Thyroid gland (tissue), 4 donors: ENCODE measurements at regions not wholly inside any gene's neighbourhood (a gene's known extent, or its start where the extent isn't known, plus 50 kb on each side); places are given as distances from the start of the nearest gene placed in this dataset.
"Not testable (repeated sequence)": the region's sequence is repeated elsewhere in the genome, so short reads cannot be mapped to it uniquely, and the experiment has no call there.

Source experiments
- DNase-seq, 2 donors: peaks; one replicate each; pipeline ENCODE4 v3.0.0-alpha.2; 2019
- H3K27ac ChIP-seq, 3 donors: fragments of 200-600 bp; sonication (generic); 1 replicate in 2 of 3; 2 replicates in 1 of 3; pipeline ENCODE4 v1.5.1; 2016 to 2019; ENCODE audit warnings: mild to moderate bottlenecking in 1 of 3, moderate library complexity in 1 of 3
- H3K27me3 ChIP-seq: fragments of 200-600 bp; sonication (generic); one replicate; pipeline ENCODE4 v1.5.1; 2019
- H3K36me3 ChIP-seq, 2 donors: fragments of 200-600 bp; sonication (generic); one replicate each; pipeline ENCODE4 v1.5.1; 2016 to 2019
- H3K4me1 ChIP-seq, 2 donors: fragments of 200-600 bp; sonication (generic); one replicate each; pipeline ENCODE4 v1.5.1; 2017 to 2019
- H3K4me3 ChIP-seq, 3 donors: fragments of 200-600 bp; sonication (generic); replicated peaks in 1 of 3; 1 replicate in 2 of 3; 2 replicates in 1 of 3; pipeline ENCODE4 v1.5.1; 2016; ENCODE audit warnings: mild to moderate bottlenecking in 1 of 3
- H3K9me3 ChIP-seq: fragments of 200-600 bp; sonication (generic); one replicate; pipeline ENCODE4 v1.5.1; 2017
- POLR2A ChIP-seq, 2 donors: fragments of 450-650 bp; IDR thresholded peaks; one replicate each; pipeline ENCODE4 v1.6.1; 2017; ENCODE audit warnings: antibody characterized with exemption in 2 of 2, mild to moderate bottlenecking in 2 of 2, moderate library complexity in 1 of 2
- WGBS, 2 donors: methylation state at CpG; one replicate each; pipeline ENCODE4 v1.1.5; 2017; 5-methylcytosine and 5-hydroxymethylcytosine counted together
- intact Hi-C: fragments of 100-400 bp; cut with DNase I; formaldehyde crosslinking; loops from one replicate; pipeline ENCODE4 v1.15.1; 2023
- TF ChIP-seq, protein P1 (sequence below), 6 experiments: fragments of 200-600 bp in 3 of 6; fragments of 450-650 bp in 3 of 6; sonication (generic) in 3 of 6; IDR thresholded peaks; one replicate each; pipeline ENCODE4 v1.5.1; 2016 to 2019; ENCODE audit warnings: antibody characterized with exemption in 6 of 6, mild to moderate bottlenecking in 2 of 6, inconsistent platforms in 1 of 6, moderate library complexity in 1 of 6

DNA sequence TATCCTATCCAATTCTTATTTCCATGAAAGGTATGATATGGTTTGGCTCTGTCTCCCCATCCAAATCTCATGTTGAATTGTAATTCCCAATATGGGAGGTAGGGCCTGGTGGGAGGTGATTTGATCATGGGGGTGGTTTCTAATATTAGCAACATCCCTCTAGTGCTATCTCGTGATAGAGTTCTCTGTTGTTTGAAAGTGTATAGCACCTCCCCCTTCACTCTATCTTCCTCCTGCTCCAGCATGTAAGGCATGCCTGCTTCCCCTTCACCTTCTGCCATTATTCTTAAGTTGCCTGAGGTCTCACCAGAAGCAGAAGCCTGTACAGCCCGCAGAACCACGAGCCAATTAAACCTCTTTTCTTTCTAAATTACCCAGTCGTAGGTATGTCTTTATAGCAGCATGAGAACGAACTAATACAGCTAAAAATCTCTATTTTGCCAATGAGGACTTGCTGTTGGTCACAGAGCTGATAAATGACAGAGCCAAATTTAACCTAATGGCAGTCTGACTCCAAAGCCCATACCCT is 247.2 kb downstream of the HNRNPD start:
- Histone ChIP-seq H3K27me3 (no peaks in the 10 kb centered on the region), H3K4me1 (no peaks in the 10 kb centered on the region), H3K4me3 (no peak overlapping the region), H3K27ac (no peak overlapping the region), H3K9me3 (no peaks in the 10 kb centered on the region), H3K36me3 (no peaks in the 10 kb centered on the region)
- no peak for TF ChIP-seq POLR2A (IDR thresholded peaks at IDR 0.05)
- TF ChIP-seq, protein P1, sequence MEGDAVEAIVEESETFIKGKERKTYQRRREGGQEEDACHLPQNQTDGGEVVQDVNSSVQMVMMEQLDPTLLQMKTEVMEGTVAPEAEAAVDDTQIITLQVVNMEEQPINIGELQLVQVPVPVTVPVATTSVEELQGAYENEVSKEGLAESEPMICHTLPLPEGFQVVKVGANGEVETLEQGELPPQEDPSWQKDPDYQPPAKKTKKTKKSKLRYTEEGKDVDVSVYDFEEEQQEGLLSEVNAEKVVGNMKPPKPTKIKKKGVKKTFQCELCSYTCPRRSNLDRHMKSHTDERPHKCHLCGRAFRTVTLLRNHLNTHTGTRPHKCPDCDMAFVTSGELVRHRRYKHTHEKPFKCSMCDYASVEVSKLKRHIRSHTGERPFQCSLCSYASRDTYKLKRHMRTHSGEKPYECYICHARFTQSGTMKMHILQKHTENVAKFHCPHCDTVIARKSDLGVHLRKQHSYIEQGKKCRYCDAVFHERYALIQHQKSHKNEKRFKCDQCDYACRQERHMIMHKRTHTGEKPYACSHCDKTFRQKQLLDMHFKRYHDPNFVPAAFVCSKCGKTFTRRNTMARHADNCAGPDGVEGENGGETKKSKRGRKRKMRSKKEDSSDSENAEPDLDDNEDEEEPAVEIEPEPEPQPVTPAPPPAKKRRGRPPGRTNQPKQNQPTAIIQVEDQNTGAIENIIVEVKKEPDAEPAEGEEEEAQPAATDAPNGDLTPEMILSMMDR (IDR thresholded peaks at IDR 0.05) = no peak
- intact Hi-C loops = no loop called here
- DNase-seq = no peak
- 81 to 82% methylated on average over 5 of the region's 5 CpGs for WGBS, 2 donors

DNA sequence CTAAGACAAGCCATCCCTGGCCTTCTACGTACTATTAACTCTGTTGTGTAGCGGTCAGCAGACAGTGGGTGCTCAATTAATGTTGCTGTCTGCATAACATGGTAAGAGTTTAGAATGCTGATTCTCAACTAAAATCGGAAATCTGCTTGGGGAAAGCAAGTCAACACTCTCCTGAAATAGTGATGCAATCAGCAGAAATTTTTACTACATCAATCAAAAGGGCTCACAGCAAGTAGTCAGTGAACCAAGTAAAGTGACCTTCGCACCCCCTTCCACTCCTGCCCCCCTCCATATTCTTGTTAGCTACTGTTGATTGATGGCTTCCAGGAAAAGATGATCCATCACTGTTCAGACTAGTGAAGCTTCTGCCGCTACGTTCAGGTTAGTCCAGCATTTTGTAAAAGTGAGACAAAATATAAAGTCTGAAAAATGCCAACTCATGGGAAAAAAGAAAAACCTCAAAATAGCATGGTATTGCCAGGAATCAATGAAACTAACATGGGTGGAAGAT is 247.9 kb downstream of the HNRNPD start:
- Histone ChIP-seq H3K27me3 (no peaks in the 10 kb centered on the region), H3K36me3 (no peaks in the 10 kb centered on the region), H3K27ac (no peak overlapping the region), H3K4me1 (no peaks in the 10 kb centered on the region), H3K9me3 (no peaks in the 10 kb centered on the region), H3K4me3 (no peak overlapping the region)
- intact Hi-C loops = no loop called here
- TF ChIP-seq, protein P1 (IDR thresholded peaks at IDR 0.05) = no peak
- no peak for TF ChIP-seq POLR2A (IDR thresholded peaks at IDR 0.05)
- DNase-seq = no peak
- 87 to 89% methylated on average over 6 of the region's 6 CpGs for WGBS, 2 donors

DNA sequence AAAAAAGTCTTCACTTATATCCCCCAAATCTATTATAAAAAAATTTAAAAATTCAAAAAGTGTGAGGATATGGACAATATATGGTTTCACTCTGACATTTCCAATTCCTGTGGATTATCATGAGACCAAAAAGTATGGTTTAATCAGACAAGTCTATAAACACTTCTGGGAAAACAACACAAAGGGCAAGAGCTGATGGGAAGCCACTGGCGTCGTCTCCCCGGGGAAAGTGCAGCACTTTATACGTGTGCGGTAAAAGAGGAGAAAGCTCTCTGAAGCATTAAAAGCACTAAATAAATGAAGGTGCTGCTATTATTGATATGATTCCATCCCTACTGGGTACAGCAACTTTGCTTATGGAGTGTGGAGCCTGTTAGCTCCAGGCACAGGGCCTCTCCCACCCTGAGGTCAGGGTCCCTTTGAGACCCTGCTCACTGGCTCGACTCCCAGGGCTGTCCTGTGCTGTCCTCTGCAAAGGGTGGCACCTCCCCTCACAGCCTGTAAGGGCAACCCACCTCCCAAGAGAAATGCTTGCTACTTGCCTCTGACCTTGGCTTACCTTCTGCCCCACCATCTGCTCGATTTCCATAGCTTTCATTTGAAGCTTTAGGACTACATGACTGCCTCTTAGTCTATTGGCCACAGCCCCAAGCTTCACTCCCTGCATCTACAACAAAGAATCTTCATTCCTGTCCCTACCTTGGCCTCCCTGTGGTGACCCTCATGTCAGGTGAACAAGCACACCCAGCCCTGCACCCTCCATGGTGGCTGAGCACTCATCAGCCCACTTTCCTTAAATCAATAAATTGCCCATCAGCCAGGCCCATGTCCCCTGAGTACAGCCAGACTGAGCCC is 248.6 kb downstream of the HNRNPD start:
- no peaks in the 10 kb centered on the region for H3K27me3 ChIP-seq
- H3K27ac ChIP-seq = no peak overlapping the region
- H3K4me1 ChIP-seq = no peaks in the 10 kb centered on the region
- intact Hi-C loops = no loop called here
- 82 to 90% methylated on average over 7 of the region's 7 CpGs for WGBS, 2 donors
- DNase-seq = no peak
- TF ChIP-seq, protein P1 (IDR thresholded peaks at IDR 0.05) = no peak
- no peak for TF ChIP-seq POLR2A (IDR thresholded peaks at IDR 0.05)
- no peak overlapping the region for H3K4me3 ChIP-seq
- H3K9me3 ChIP-seq = no peaks in the 10 kb centered on the region
- no peaks in the 10 kb centered on the region for H3K36me3 ChIP-seq

DNA sequence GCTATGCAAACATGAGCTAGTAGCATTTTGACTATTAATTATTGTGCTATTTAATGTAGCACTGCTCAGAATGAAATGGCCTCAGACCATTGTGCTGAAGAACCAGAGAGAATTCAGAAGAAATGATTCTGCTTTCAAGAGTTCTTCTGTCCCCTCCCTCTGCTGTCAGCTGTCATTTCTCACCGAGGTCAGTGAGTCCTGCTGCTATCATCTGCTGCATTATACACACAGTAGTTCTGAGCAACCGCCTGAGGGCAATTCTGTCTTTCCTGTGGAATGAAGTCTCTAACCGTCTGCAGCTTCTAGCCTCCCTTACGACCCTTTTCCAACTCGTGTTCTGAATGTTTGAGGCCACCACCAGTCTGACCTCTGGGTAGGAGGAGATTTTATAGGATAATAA is 249.4 kb downstream of the HNRNPD start:
- Histone ChIP-seq H3K36me3 (no peaks in the 10 kb centered on the region), H3K4me3 (no peak overlapping the region), H3K27me3 (no peaks in the 10 kb centered on the region), H3K4me1 (no peaks in the 10 kb centered on the region), H3K9me3 (no peaks in the 10 kb centered on the region), H3K27ac (no peak overlapping the region)
- DNase-seq = no peak
- TF ChIP-seq, protein P1 (IDR thresholded peaks at IDR 0.05) = no peak
- no peak for TF ChIP-seq POLR2A (IDR thresholded peaks at IDR 0.05)
- 73 to 78% methylated on average over 5 of the region's 5 CpGs for WGBS, 2 donors
- intact Hi-C loops = no loop called here

DNA sequence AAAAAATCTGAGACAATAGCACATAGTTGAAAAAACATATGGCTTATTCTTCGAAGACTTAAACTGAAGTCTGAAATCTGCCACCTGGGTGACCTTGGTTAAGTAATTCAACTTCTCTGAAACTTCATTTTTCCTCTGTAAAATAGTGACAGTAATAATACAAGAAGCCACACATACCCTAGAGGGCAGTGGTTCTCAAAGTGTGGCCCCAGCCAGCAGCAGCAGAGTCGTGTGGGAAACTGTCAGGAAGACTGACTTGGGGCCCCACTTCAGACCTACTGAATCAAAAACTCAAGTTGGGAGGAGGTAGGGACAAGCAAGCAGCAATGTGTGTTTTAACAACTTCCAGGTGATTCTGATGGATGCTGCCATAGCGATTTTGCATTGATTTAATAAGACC is 249.9 kb downstream of the HNRNPD start:
- no peak for DNase-seq
- Histone ChIP-seq H3K4me1 (no peaks in the 10 kb centered on the region), H3K4me3 (no peak overlapping the region), H3K27ac (no peak overlapping the region), H3K27me3 (no peaks in the 10 kb centered on the region), H3K36me3 (no peaks in the 10 kb centered on the region), H3K9me3 (no peaks in the 10 kb centered on the region)
- no peak for TF ChIP-seq POLR2A (IDR thresholded peaks at IDR 0.05)
- TF ChIP-seq, protein P1 (IDR thresholded peaks at IDR 0.05) = no peak
- WGBS, 2 donors = 59 to 63% methylated on average over 3 of the region's 3 CpGs
- intact Hi-C loops = no loop called here

DNA sequence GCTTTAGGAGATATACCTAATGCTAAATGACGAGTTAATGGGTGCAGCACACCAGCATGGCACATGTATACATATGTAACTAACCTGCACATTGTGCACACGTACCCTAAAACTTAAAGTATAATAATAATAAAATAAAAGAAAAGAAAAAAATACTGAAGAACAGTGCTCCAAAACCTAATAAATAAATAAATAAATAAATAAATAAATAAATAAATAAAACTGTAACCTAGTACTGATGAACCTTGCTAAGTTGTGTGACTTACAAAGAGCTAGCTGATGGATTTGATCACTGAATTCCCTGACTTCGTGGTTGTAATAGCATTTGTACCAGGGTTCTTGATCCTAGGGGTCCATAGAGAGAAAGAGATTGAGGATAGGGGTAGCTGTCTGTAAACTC is 258.6 kb downstream of the HNRNPD start:
- H3K4me1 ChIP-seq, H3K9me3 ChIP-seq, H3K27ac ChIP-seq, intact Hi-C loops, H3K27me3 ChIP-seq, H3K36me3 ChIP-seq, DNase-seq, H3K4me3 ChIP-seq: not testable (repeated sequence)
- 75 to 95% methylated on average over 3 of the region's 3 CpGs for WGBS, 2 donors
